ENCODE measurements at regions not wholly inside any gene's neighbourhood (a gene's known extent, or its start where the extent isn't known, plus 50 kb on each side); places are given as distances from the start of the nearest gene placed in this dataset.
"Not testable (repeated sequence)": the region's sequence is repeated elsewhere in the genome, so short reads cannot be mapped to it uniquely, and the experiment has no call there.

DNA sequence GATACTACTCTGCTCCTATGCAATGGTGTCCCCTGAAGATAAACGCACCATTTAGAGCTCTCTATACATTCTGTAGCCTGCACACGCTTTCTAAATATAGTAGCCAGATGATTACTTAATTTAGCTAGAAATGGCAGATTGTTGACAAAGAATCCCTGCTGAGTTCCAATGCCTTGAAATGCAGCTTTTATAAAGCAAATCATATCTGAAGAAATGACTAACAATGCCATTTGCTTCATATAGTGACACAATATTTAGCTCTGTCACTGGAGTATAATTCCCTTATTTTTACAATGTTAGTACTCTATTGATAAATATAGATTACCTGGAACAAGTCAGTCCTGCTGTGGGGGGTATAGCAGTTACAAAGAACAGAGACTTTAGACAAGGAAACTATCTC, 166.2 kb downstream of the CDCA7 start:
- no peak for DNase-seq (ENCODE audit: low read depth)
- TF ChIP-seq, protein P1, sequence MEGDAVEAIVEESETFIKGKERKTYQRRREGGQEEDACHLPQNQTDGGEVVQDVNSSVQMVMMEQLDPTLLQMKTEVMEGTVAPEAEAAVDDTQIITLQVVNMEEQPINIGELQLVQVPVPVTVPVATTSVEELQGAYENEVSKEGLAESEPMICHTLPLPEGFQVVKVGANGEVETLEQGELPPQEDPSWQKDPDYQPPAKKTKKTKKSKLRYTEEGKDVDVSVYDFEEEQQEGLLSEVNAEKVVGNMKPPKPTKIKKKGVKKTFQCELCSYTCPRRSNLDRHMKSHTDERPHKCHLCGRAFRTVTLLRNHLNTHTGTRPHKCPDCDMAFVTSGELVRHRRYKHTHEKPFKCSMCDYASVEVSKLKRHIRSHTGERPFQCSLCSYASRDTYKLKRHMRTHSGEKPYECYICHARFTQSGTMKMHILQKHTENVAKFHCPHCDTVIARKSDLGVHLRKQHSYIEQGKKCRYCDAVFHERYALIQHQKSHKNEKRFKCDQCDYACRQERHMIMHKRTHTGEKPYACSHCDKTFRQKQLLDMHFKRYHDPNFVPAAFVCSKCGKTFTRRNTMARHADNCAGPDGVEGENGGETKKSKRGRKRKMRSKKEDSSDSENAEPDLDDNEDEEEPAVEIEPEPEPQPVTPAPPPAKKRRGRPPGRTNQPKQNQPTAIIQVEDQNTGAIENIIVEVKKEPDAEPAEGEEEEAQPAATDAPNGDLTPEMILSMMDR (conservative IDR thresholded peaks at IDR 0.05; ENCODE audit: low read depth, low read length) = no peak
- H3K4me3 ChIP-seq (ENCODE audit: low read length) = no peak overlapping the region

DNA sequence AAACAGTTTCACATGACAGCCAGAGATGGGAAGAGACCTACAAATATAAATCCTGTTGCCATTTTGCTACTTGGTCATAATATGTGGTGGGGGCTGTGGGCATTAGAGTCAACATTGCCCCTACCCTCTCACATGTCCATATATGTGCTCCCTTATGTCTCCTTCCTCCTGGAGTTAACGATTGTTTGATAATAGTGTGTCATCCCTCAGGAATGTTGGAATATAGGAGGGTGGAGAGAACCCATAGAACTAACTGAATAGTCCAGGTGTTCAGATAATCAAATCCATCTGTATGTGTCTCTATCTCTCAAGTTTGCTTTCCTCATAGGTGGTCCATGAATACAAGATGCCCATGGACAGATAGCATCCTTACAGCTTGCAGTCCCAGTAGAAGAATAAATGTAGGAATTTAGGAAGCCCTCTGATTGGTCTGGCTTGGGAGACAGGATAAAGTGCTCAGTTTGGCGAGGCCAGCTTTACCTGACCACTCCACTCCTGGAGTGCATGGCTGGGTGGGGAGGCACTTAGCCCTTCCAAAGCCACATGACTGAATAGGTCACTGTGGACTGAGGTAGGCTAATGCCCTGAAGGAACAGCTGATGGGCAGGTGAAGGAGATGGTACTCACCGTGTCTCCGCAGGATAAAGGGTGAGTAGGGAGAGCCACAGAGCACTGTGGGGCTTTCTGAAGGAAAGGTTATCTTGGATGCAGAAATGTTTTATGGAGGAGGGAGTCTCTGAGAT, 166.9 kb downstream of the CDCA7 start:
- TF ChIP-seq, protein P1 (conservative IDR thresholded peaks at IDR 0.05; ENCODE audit: low read depth, low read length) = no peak
- H3K4me3 ChIP-seq (ENCODE audit: low read length) = no peak overlapping the region
- DNase-seq (ENCODE audit: low read depth) = no peak

DNA sequence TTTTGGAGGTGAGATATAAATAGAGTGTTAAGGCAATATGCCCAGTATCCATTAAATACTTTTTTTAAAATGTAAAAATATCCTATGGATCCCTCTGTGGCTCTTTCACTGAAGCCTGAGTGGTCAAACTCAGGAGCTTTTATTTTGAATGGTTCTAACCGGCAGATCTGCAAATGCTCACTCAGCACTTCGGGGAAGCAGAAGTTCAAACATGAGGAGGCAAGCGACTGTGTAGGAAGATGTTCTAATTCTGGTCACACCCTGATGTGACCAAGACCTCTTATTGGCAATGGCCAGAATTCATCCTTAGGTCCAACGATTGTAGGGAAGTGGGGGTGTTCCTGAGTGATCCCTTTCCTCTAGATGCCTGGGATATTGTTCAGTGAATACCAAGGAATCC, 168.8 kb downstream of the CDCA7 start:
- H3K4me3 ChIP-seq (ENCODE audit: low read length) = no peak overlapping the region
- TF ChIP-seq, protein P1 (conservative IDR thresholded peaks at IDR 0.05; ENCODE audit: low read depth, low read length) = no peak
- DNase-seq (ENCODE audit: low read depth) = no peak

DNA sequence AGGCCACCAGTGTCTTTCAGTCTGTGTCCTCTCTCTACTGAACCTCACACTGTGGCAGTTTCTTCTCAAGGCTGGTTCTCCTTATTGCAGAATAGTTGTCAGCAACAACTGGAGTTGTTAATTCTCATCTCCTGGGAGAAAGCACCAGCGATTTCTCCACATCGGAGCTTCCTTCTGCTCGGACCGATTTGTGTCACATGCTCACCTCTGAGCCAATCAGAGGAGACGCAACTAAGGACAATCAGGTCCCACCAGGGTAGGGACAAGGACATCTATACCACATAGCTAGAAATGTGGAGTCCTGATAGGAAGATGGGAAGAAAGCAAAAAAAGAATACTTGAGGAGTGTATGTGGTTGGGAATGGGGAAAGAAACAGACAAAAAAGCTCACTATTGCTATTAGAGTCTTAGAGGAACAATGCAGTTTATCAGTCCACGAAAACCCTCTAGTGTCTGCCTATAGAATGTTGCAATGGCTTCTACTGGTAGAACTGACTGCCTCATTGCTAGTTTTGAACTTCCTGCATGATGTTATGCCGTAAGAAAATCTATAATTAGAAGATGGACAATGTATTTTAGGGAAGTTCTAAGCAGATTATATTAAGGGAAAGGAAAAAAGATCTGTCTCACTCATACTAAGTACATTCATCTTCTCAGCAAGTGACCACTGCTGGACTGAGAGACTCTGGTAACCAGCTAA, 169.7 kb downstream of the CDCA7 start:
- no peak for DNase-seq (ENCODE audit: low read depth)
- no peak overlapping the region for H3K4me3 ChIP-seq (ENCODE audit: low read length)
- TF ChIP-seq, protein P1 (conservative IDR thresholded peaks at IDR 0.05; ENCODE audit: low read depth, low read length) = no peak

DNA sequence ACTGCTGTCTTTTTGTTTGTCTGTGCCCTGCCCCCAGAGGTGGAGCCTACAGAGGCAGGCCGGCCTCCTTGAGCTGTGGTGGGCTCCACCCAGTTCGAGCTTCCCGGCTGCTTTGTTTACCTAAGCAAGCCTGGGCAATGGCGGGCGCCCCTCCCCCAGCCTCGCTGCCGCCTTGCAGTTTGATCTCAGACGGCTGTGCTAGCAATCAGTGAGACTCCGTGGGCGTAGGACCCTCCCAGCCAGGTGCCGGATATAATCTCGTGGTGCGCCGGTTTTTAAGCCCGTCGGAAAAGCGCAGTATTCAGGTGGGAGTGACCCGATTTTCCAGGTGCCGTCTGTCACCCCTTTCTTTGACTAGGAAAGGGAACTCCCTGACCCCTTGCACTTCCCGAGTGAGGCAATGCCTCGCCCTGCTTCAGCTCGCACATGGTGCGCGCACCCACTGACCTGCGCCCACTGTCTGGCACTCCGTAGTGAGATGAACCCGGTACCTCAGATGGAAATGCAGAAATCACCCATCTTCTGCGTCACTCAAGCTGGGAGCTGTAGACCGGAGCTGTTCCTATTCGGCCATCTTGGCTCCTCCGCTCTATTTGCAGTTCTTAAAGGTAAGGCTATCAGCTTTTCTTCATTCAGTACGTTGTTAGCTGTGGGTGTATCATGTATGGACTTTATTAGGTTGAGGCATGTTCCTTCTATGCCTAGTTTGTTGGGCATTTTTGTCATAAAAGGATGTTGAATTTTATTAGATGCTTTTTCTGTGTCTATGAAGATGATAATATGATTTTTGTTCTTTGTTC, 178.3 kb downstream of the CDCA7 start:
- H3K4me3 ChIP-seq (ENCODE audit: low read length); DNase-seq (ENCODE audit: low read depth): not testable (repeated sequence)

DNA sequence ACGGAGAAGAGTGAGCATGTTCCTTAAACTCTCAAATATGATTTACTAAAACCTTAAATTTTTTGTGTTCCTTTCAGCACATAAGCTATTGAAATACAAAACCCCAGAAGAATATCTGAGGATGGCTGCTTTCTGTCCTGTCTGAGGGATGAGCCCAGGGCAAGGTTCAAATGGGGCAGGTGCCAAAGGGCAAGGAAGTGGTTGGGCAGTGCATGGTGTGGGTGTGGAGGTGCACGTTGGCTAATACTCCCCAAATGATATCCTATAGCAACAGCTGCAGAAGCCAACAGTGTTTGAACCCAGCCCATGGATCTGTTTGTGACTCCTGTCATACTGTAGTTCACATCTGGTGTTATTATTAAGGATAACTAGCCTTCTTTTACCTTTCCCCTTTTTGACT, 183.0 kb downstream of the CDCA7 start:
- no peak overlapping the region for H3K4me3 ChIP-seq (ENCODE audit: low read length)
- TF ChIP-seq, protein P1 (conservative IDR thresholded peaks at IDR 0.05; ENCODE audit: low read depth, low read length) = no peak
- no peak for DNase-seq (ENCODE audit: low read depth)

DNA sequence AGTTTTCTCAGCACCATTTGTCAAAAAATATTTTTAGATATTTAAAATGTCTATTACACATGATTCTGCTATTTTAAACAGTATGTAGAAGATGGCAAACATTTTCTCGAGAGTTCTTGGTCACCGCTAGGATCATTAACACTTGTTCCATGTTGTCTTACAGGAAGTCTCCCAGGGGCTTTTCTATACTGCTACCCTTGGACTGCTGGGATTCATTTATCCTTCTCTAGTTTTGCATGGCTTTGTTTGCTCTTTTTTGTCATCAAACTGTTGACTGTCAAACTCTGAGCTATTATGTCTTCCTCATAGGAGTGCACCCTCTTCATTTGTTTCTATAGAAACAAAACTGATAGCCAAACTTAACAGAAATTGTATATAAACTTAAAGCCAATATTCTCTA, 184.9 kb downstream of the CDCA7 start:
- TF ChIP-seq, protein P1 (conservative IDR thresholded peaks at IDR 0.05; ENCODE audit: low read depth, low read length) = no peak
- no peak for DNase-seq (ENCODE audit: low read depth)
- no peak overlapping the region for H3K4me3 ChIP-seq (ENCODE audit: low read length)
